GM10266 (cell line): ENCODE measurements at regions not wholly inside any gene's neighbourhood (a gene's known extent, or its start where the extent isn't known, plus 50 kb on each side); places are given as distances from the start of the nearest gene placed in this dataset.

Experiments
- DNase-seq: peaks from one replicate; pipeline ENCODE4 v3.0.0; 2012; ENCODE audit errors: extremely low spot score
- TF ChIP-seq, protein P1 (sequence below): IDR thresholded peaks from 2 replicates; pipeline ENCODE4 v1.5.1; 2012; ENCODE audit warnings: mild to moderate bottlenecking, low read depth; ENCODE audit not compliant: control insufficient read depth, insufficient read depth; ENCODE audit errors: missing control alignments

GRCh38 chr5:125365747-125366146 lies 619.3 kb upstream of the ZNF608 start:
- TF ChIP-seq, protein P1, sequence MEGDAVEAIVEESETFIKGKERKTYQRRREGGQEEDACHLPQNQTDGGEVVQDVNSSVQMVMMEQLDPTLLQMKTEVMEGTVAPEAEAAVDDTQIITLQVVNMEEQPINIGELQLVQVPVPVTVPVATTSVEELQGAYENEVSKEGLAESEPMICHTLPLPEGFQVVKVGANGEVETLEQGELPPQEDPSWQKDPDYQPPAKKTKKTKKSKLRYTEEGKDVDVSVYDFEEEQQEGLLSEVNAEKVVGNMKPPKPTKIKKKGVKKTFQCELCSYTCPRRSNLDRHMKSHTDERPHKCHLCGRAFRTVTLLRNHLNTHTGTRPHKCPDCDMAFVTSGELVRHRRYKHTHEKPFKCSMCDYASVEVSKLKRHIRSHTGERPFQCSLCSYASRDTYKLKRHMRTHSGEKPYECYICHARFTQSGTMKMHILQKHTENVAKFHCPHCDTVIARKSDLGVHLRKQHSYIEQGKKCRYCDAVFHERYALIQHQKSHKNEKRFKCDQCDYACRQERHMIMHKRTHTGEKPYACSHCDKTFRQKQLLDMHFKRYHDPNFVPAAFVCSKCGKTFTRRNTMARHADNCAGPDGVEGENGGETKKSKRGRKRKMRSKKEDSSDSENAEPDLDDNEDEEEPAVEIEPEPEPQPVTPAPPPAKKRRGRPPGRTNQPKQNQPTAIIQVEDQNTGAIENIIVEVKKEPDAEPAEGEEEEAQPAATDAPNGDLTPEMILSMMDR: no peak
- no peak for DNase-seq

GRCh38 chr5:125367702-125368101 lies 621.3 kb upstream of the ZNF608 start:
- TF ChIP-seq, protein P1: no peak
- DNase-seq: no peak

DNA sequence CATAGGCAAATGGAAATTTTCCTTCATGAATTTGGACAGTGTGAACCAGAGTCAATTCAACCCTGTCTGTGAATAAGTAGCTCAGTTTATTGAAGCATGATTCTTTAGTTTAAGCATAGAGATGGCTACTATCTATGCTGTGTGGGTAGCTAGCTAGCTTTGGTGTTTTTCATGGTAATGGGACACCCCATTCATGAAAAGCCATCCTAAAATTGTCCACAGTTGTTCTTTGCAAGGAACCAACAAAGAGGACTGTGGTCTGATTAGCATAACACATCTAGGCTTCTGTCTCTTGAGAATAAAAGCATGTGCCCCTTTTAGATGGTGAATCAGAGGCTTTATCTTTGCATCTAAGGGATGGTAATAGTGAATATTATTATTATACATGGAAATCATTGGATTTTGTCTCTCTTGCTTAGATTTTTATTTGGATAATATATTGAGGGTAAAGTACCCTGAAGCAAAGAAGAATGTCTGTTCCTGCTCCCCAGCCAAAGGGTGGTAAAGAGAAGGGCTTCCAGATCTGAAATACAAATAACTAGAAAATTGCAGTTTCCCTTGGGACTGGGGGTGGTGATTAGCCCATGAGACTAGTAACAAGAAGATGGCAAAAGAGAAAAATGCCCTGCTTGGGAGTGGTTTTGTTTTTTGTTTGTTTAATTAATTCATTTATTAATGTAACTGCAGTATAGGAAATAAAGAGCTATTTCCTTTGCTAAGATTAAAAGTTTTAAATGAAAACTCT lies 624.2 kb upstream of the ZNF608 start:
- no peak for DNase-seq
- TF ChIP-seq, protein P1: no peak

DNA sequence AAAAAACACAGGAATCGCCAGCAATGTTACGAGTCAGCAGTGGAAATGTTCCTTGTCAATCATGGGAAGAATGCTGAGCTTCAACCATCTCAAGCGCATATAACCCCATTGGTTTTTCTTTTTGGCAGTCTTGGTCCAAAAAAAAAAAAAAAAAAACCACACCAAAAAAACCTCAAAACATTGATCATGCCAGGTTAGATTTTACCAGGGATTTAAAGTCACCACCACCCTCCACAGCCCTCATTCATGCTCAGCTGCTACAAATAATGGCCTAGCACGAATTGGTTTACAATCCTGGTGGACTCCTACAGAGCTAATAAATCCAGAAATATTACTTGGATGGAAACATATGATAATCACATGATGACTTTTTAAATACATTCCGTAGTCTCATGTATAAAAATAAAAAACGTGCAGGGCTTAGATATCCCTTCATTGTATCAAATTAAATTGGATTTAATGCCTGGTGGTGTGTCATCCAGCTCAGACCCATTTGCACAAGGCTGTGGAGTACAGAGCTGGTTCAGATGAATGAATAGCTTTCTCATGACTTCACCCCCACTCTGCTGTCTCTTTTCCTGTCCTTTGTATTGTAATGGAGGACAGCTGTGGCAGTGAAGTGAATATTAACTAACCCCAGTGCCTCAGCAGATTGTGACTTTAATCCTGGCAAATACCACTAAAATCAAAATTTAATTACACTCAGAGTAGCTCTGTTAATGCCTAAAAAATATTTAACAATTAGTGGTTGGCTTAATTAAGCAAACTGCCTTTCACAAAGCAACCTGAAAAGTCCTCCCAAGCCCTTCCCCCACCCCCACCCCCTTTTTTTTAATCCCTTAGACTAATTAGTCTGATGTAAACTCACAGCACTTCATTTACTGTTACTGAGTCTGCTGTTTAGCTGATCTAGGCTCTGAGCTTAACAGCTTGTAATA lies 626.5 kb upstream of the ZNF608 start:
- TF ChIP-seq, protein P1: no peak
- no peak for DNase-seq

DNA sequence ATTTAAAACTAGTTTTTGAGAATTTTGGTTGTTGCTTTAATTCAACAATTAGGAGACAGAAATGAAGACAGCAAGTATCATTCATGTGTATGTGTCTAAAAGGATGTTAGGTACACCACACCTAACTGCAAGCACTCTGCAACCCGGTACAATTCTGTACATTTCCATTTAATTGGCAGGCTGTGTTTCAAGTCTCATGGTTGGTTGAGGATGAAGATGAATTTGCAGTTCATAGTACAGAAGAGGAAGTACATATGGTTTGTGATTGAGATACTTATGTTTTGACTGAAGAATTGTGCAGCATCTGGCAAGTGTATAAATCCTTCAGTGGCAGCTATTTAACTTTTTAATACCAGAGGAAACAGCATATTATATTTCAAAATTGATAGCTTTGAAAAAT lies 628.7 kb upstream of the ZNF608 start:
- TF ChIP-seq, protein P1: no peak
- no peak for DNase-seq

DNA sequence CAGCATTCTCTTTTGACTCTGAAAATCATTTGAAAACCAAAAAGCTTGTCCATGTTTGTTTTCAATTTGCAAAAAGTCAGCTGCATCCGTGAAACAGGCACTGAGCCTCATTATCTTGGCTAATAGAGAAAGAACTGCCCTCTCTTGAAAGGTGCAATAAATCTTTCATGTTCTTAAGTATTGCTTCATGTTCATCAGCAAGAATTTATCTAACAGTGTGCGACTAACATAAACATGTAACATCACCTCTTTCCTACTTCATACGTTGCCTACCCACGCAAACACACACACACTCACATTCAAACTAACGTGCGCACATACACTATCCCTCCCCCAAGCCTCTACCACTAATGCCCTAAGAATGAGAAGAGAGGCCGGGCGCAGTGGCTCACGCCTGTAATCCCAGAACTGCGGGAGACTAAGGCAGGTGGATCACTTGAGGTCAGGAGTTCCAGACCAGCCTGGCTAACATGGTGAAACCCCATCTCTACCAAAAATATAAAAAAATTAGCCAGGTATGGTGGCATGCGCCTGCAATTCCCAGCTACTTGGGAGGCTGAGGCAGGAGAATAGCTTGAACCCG lies 629.7 kb upstream of the ZNF608 start:
- TF ChIP-seq, protein P1: no peak
- no peak for DNase-seq
